OCI-LY7 (cell line): ENCODE measurements at regions not wholly inside any gene's neighbourhood (a gene's known extent, or its start where the extent isn't known, plus 50 kb on each side); places are given as distances from the start of the nearest gene placed in this dataset.

ENCODE experiments used
- BruUV-seq: library from RNA; stranded (reverse); fragments of 400-500 nt; replicated peaks from 2 replicates; lab custom pipeline; 2021; lab: Mats Ljungman, UMichigan
- CTCF ChIA-PET: fragments of 300-600 bp; sonication (Branson Sonifier 250); formaldehyde crosslinking; loops from one replicate; lab custom pipeline; 2022; ENCODE audit warnings: antibody characterized with exemption; ENCODE audit not compliant: unreplicated experiment; lab: Charles Lee
- POLR2A ChIA-PET: fragments of 300-600 bp; sonication (Branson Sonifier 250); formaldehyde crosslinking; loops from one replicate; lab custom pipeline; 2022; ENCODE audit warnings: antibody characterized with exemption; lab: Charles Lee
- DNase-seq: peaks from one replicate; pipeline ENCODE4 v3.0.0-alpha.2; 2015; ENCODE audit warnings: low spot score
- H2AFZ ChIP-seq: fragments of 200-600 bp; sonication (generic), shearing (Covaris generic); 2 replicates; pipeline ENCODE4 v1.6.1; 2014; ENCODE audit warnings: mild to moderate bottlenecking, antibody characterized with exemption, low read length, moderate library complexity
- H3K27ac ChIP-seq: fragments of 200-600 bp; sonication (generic); 2 replicates; pipeline ENCODE4 v1.5.1; 2014; ENCODE audit warnings: mixed run types, low read depth, mild to moderate bottlenecking, moderate library complexity, low read length, inconsistent platforms; ENCODE audit not compliant: poor library complexity, severe bottlenecking
- H3K36me3 ChIP-seq: fragments of 200-600 bp; sonication (generic); 2 replicates; pipeline ENCODE4 v1.6.1; 2014; ENCODE audit warnings: mild to moderate bottlenecking, antibody characterized with exemption, low read length, moderate library complexity, mixed read lengths; ENCODE audit not compliant: insufficient read depth
- H3K4me1 ChIP-seq: fragments of 200-600 bp; sonication (generic); 2 replicates; pipeline ENCODE4 v1.5.1; 2014; ENCODE audit warnings: mild to moderate bottlenecking, low read length; ENCODE audit not compliant: insufficient read depth, poor library complexity, severe bottlenecking
- H3K4me2 ChIP-seq: fragments of 200-600 bp; sonication (generic); 2 replicates; pipeline ENCODE4 v1.6.1; 2014; ENCODE audit warnings: mild to moderate bottlenecking, low read length
- H3K4me3 ChIP-seq: fragments of 200-600 bp; sonication (generic); 2 replicates; pipeline ENCODE4 v1.5.1; 2014; ENCODE audit warnings: mild to moderate bottlenecking, low read depth, low read length; ENCODE audit not compliant: poor library complexity, severe bottlenecking
- H3K79me2 ChIP-seq: fragments of 200-600 bp; sonication (generic); 2 replicates; pipeline ENCODE4 v1.6.1; 2016; ENCODE audit warnings: low read depth, mild to moderate bottlenecking, low read length, moderate library complexity, mixed read lengths; ENCODE audit not compliant: insufficient read depth
- H3K9me2 ChIP-seq: fragments of 200-600 bp; sonication (generic); 2 replicates; pipeline ENCODE4 v1.6.1; 2016; ENCODE audit warnings: mild to moderate bottlenecking, low read length, mixed read lengths; ENCODE audit not compliant: insufficient read depth
- H3K9me3 ChIP-seq: fragments of 200-600 bp; sonication (generic); 2 replicates; pipeline ENCODE4 v1.6.1; 2014; ENCODE audit warnings: mild to moderate bottlenecking, mixed run types, low read length, mixed read lengths
- H4K20me1 ChIP-seq: fragments of 200-600 bp; sonication (generic); 2 replicates; pipeline ENCODE4 v1.6.1; 2014; ENCODE audit warnings: mild to moderate bottlenecking, antibody characterized with exemption, low read length, moderate library complexity, mixed read lengths; ENCODE audit not compliant: insufficient read depth
- CTCF ChIP-seq: fragments of 200-600 bp; sonication (generic); conservative IDR thresholded peaks from 2 replicates; pipeline ENCODE4 v1.5.1; 2014; ENCODE audit warnings: mild to moderate bottlenecking, antibody characterized with exemption, low read length, moderate library complexity, mixed read lengths
- EZH2phosphoT487 ChIP-seq: fragments of 200-600 bp; sonication (generic); IDR thresholded peaks from 2 replicates; pipeline ENCODE4 v1.6.1; 2018; ENCODE audit warnings: low read depth, borderline replicate concordance, mild to moderate bottlenecking, mixed run types, antibody characterized with exemption, low read length, moderate library complexity, mixed read lengths
- intact Hi-C: fragments of 100-400 bp; cut with micrococcal nuclease; formaldehyde crosslinking; loops from one replicate; pipeline ENCODE4 v1.10.0; 2022; ENCODE audit not compliant: unreplicated experiment

DNA sequence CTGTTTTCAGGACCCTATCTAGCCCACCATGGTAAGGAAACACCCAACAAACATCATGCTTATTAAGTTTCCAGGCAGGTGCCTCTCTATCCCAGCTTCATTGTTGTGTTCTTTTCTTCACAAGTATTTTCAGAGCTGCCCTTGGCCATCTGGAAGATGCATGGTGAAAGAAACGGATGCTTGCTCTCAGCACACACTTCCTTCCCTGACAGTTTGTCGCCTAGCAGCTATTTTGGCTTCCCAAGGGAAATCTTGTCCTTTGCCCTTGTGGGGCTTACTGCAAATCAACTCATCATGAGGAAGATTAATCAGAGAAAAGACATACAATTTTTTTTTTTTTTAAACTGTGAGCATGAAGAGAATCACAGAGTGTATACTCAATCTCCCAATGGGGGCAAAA, 128.8 kb downstream of the ASMT start:
- H4K20me1 ChIP-seq, result no peaks in the 10 kb centered on the region
- H3K9me3 ChIP-seq, result no peaks in the 10 kb centered on the region; the same call in 1 of the 2 replicates
- no peaks in the 10 kb centered on the region for H3K4me1 ChIP-seq
- intact Hi-C loops, result no loop called here
- ChIA-PET CTCF (no interaction called here), POLR2A (no interaction called here)
- peaks cover 24% of the 10 kb centered on the region for H3K36me3 ChIP-seq
- no peak overlapping the region for H3K4me2 ChIP-seq
- no peak overlapping the region for H3K27ac ChIP-seq
- no peak overlapping the region for H3K4me3 ChIP-seq
- no peak for DNase-seq
- no peak overlapping the region for H2AFZ ChIP-seq
- H3K9me2 ChIP-seq, result no peaks in the 10 kb centered on the region
- TSS peak; percentile 32 for BruUV-seq
- no peaks in the 10 kb centered on the region for H3K79me2 ChIP-seq
- TF ChIP-seq EZH2phosphoT487 (no peak), CTCF (no peak)

GRCh38 chrX:1748408-1748807, 133.5 kb downstream of the ASMT start:
- POLR2A ChIA-PET, result no interaction called here
- peaks cover 13% of the 10 kb centered on the region for H3K36me3 ChIP-seq
- H3K79me2 ChIP-seq, result no peaks in the 10 kb centered on the region
- H3K9me2 ChIP-seq, result no peaks in the 10 kb centered on the region
- no peak for TF ChIP-seq EZH2phosphoT487
- no peak for TF ChIP-seq CTCF
- H4K20me1 ChIP-seq, result no peaks in the 10 kb centered on the region
- no peak overlapping the region for H2AFZ ChIP-seq
- intact Hi-C loops, result no loop called here
- H3K4me3 ChIP-seq, result no peak overlapping the region
- H3K4me1 ChIP-seq, result no peaks in the 10 kb centered on the region
- BruUV-seq, result no TSS peak
- no peak overlapping the region for H3K4me2 ChIP-seq
- no peaks in the 10 kb centered on the region; the same call in 1 of the 2 replicates for H3K9me3 ChIP-seq
- H3K27ac ChIP-seq, result no peak overlapping the region
- CTCF ChIA-PET, result no interaction called here
- no peak for DNase-seq

- Histone ChIP-seq H3K27ac (no peak overlapping the region), H2AFZ (no peak overlapping the region), H3K9me2 (no peaks in the 10 kb centered on the region), H3K79me2 (no peaks in the 10 kb centered on the region), H3K4me3 (no peak overlapping the region), H3K9me3 (no peaks in the 10 kb centered on the region), H4K20me1 (no peaks in the 10 kb centered on the region), H3K36me3 (peaks cover 2% of the 10 kb centered on the region), H3K4me1 (no peaks in the 10 kb centered on the region), H3K4me2 (no peak overlapping the region)
- no peak for DNase-seq
- CTCF ChIA-PET, result no interaction called here
- no TSS peak for BruUV-seq
- TF ChIP-seq CTCF (peak; percentile 47), EZH2phosphoT487 (no peak)
- intact Hi-C loops, result no loop called here
- POLR2A ChIA-PET, result no interaction called here
These were observed 134.6 kb downstream of the ASMT start for GRCh38 chrX:1749499-1749898.
